ENCODE measurements at regions not wholly inside any gene's neighbourhood (a gene's known extent, or its start where the extent isn't known, plus 50 kb on each side); places are given as distances from the start of the nearest gene placed in this dataset.

DNA sequence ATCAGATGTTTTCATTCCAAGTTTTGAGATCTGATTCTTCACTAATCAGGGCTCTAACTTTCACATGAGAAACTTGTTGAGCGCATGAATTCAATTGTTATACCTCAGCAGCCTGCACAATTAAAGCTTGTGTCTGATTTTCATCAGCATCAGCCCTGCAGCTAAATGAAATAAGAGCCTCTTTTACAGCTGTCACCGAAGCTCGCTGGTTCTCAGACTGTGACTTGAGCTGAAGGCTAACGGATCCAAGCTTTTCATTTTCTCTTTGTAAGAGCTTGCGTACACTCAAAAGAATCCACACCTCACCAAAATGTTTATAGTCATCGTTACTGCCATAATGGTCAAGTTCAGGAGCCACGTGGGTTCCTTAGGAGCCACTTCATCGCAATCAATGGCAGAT is 65.5 kb upstream of the BEGAIN start:
- H3K27ac ChIP-seq (ENCODE audit: insufficient read depth, low read length), result no peak overlapping the region
- no peak overlapping the region for H3K4me3 ChIP-seq (replicated peaks in 1 of 4; ENCODE audit: control extremely low read depth in 1 of 4, insufficient read depth in 1 of 4, low read depth in 3 of 4, low read length in 4 of 4)
- peaks cover 5% of the 10 kb centered on the region for H3K27me3 ChIP-seq (ENCODE audit: control insufficient read depth, insufficient read depth, low read length)
- no peak overlapping the region for H2AFZ ChIP-seq (ENCODE audit: low read length)
- H3K9me3 ChIP-seq (ENCODE audit: control insufficient read depth, insufficient read depth, low read depth, low read length), result no peaks in the 10 kb centered on the region
- peak overlapping the region; percentile 25 for H3K4me2 ChIP-seq (ENCODE audit: extremely low read depth, insufficient read depth, low read length)
- no peaks in the 10 kb centered on the region for H3K79me2 ChIP-seq (ENCODE audit: control insufficient read depth, insufficient read depth, low read length)
- no peaks in the 10 kb centered on the region for H3K4me1 ChIP-seq (ENCODE audit: control insufficient read depth, extremely low read depth, insufficient read depth, low read length)
- no peak for TF ChIP-seq EZH2 (IDR thresholded peaks at IDR 0.05; ENCODE audit: low read length, missing control alignments)
- TF ChIP-seq, protein P1, sequence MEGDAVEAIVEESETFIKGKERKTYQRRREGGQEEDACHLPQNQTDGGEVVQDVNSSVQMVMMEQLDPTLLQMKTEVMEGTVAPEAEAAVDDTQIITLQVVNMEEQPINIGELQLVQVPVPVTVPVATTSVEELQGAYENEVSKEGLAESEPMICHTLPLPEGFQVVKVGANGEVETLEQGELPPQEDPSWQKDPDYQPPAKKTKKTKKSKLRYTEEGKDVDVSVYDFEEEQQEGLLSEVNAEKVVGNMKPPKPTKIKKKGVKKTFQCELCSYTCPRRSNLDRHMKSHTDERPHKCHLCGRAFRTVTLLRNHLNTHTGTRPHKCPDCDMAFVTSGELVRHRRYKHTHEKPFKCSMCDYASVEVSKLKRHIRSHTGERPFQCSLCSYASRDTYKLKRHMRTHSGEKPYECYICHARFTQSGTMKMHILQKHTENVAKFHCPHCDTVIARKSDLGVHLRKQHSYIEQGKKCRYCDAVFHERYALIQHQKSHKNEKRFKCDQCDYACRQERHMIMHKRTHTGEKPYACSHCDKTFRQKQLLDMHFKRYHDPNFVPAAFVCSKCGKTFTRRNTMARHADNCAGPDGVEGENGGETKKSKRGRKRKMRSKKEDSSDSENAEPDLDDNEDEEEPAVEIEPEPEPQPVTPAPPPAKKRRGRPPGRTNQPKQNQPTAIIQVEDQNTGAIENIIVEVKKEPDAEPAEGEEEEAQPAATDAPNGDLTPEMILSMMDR (conservative IDR thresholded peaks at IDR 0.05 in 1 of 2, IDR thresholded peaks at IDR 0.05 in 1 of 2; ENCODE audit: low read depth in 1 of 2, low read length in 2 of 2), result no peak
- DNase-seq (ENCODE audit: low read depth in 2 of 2), result no peak
- H3K36me3 ChIP-seq (ENCODE audit: control insufficient read depth, insufficient read depth, low read length), result no peaks in the 10 kb centered on the region
- H4K20me1 ChIP-seq (ENCODE audit: control insufficient read depth, extremely low read depth, insufficient read depth, low read length), result no peaks in the 10 kb centered on the region
- no peak overlapping the region for H3K9ac ChIP-seq (ENCODE audit: insufficient read depth, low read length)

DNA sequence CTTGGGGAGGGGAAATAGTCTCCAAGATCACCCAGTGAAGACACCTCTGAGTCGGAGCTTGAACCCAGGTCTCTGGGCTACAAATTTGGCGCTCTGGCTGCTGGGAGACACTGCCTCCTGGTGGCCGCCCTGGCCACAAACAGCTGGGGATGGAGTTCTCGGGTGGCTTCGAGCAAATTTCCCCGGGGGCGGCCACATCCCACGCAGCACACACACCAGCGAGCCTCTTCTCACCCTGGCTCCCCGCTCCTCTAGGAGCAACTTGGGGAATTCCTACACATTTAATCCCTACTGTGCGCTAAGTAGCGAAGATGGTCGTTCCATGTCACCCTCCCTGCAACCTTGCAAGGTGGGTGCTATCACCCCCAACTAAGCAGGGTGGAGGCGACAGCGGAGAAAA is 66.2 kb upstream of the BEGAIN start:
- H3K4me3 ChIP-seq (replicated peaks in 1 of 4; ENCODE audit: control extremely low read depth in 1 of 4, insufficient read depth in 1 of 4, low read depth in 3 of 4, low read length in 4 of 4), result no peak overlapping the region
- H3K27me3 ChIP-seq (ENCODE audit: control insufficient read depth, insufficient read depth, low read length), result peaks cover 5% of the 10 kb centered on the region
- TF ChIP-seq, protein P1 (conservative IDR thresholded peaks at IDR 0.05 in 1 of 2, IDR thresholded peaks at IDR 0.05 in 1 of 2; ENCODE audit: low read depth in 1 of 2, low read length in 2 of 2), result peak; percentile 15 to 41
- TF ChIP-seq EZH2 (IDR thresholded peaks at IDR 0.05; ENCODE audit: low read length, missing control alignments), result no peak
- H3K4me1 ChIP-seq (ENCODE audit: control insufficient read depth, extremely low read depth, insufficient read depth, low read length), result no peaks in the 10 kb centered on the region
- H3K36me3 ChIP-seq (ENCODE audit: control insufficient read depth, insufficient read depth, low read length), result no peaks in the 10 kb centered on the region
- no peak for DNase-seq (ENCODE audit: low read depth in 2 of 2)
- no peak overlapping the region for H3K27ac ChIP-seq (ENCODE audit: insufficient read depth, low read length)
- no peak overlapping the region for H2AFZ ChIP-seq (ENCODE audit: low read length)
- H3K4me2 ChIP-seq (ENCODE audit: extremely low read depth, insufficient read depth, low read length), result no peak overlapping the region
- H3K9ac ChIP-seq (ENCODE audit: insufficient read depth, low read length), result no peak overlapping the region
- H3K79me2 ChIP-seq (ENCODE audit: control insufficient read depth, insufficient read depth, low read length), result no peaks in the 10 kb centered on the region
- no peaks in the 10 kb centered on the region for H3K9me3 ChIP-seq (ENCODE audit: control insufficient read depth, insufficient read depth, low read depth, low read length)
- no peaks in the 10 kb centered on the region for H4K20me1 ChIP-seq (ENCODE audit: control insufficient read depth, extremely low read depth, insufficient read depth, low read length)

DNA sequence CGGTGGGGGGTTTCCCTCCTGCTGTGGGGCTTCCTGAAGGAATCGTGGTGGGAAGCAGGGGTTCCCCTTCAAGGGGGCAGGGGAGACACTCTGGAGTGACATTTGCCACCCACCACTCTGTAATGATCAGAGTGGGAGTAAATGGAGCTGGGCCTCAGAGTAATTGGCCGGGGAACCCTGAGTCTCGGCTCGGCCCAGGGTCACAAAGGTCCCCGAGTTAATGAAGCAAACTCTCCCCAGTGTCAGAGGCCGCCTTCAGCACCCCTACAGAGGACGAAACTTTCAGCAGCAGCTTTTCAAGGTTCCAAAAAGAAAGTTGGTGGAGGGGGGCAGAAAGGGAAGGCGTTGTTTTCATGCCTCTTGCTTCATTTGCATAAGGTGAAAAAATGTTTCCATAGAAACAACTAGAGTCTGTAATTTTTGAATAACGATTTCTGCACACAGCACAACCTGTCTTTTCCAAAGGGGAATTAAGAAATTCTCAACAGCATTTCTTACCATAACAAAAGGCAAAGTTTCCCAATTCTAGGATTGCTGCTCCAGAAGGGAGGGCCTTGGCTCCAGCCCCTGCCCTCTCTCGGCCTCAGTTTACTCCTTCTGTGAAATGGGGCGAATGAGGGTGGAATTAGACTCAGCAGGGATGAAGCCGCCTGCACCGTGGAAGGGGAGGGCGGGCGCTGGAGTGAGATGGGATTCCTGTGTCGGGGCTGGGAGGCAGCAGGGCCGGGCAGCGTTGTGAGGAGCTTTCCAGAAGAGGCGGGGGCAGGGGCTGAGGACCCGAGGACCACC is 67.0 kb upstream of the BEGAIN start:
- Histone ChIP-seq H3K4me2 (ENCODE audit: extremely low read depth, insufficient read depth, low read length) (no peak overlapping the region), H3K27me3 (ENCODE audit: control insufficient read depth, insufficient read depth, low read length) (peaks cover 5% of the 10 kb centered on the region), H3K9me3 (ENCODE audit: control insufficient read depth, insufficient read depth, low read depth, low read length) (no peaks in the 10 kb centered on the region), H3K9ac (ENCODE audit: insufficient read depth, low read length) (no peak overlapping the region), H2AFZ (ENCODE audit: low read length) (no peak overlapping the region), H4K20me1 (ENCODE audit: control insufficient read depth, extremely low read depth, insufficient read depth, low read length) (no peaks in the 10 kb centered on the region), H3K4me1 (ENCODE audit: control insufficient read depth, extremely low read depth, insufficient read depth, low read length) (no peaks in the 10 kb centered on the region), H3K4me3 (replicated peaks in 1 of 4; ENCODE audit: control extremely low read depth in 1 of 4, insufficient read depth in 1 of 4, low read depth in 3 of 4, low read length in 4 of 4) (no peak overlapping the region), H3K79me2 (ENCODE audit: control insufficient read depth, insufficient read depth, low read length) (no peaks in the 10 kb centered on the region), H3K36me3 (ENCODE audit: control insufficient read depth, insufficient read depth, low read length) (no peaks in the 10 kb centered on the region), H3K27ac (ENCODE audit: insufficient read depth, low read length) (no peak overlapping the region)
- no peak for TF ChIP-seq EZH2 (IDR thresholded peaks at IDR 0.05; ENCODE audit: low read length, missing control alignments)
- TF ChIP-seq, protein P1 (conservative IDR thresholded peaks at IDR 0.05 in 1 of 2, IDR thresholded peaks at IDR 0.05 in 1 of 2; ENCODE audit: low read depth in 1 of 2, low read length in 2 of 2), result no peak
- DNase-seq (ENCODE audit: low read depth in 2 of 2), result no peak
